ENCODE measurements at regions not wholly inside any gene's neighbourhood (a gene's known extent, or its start where the extent isn't known, plus 50 kb on each side); places are given as distances from the start of the nearest gene placed in this dataset.

DNA sequence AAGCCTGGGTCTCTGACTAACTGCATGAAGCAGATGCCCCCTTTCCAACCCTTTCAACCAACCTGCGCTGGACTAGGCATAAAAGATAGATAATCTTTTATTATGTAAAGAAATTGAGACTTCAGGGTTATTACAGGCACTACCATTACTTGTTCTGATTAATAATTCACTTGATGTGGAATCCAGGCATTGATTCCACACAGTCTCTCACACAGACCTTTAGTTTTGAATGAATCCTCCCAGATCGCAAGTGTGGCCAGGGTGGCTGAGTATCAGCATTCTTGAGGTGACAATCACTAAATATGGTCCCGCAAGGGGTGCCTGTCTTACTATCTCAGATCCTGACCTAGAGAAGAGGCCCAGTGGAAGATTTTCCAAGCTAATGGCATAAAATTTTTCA, 368.9 kb upstream of the ONECUT1 start:
- TF ChIP-seq, protein P1, sequence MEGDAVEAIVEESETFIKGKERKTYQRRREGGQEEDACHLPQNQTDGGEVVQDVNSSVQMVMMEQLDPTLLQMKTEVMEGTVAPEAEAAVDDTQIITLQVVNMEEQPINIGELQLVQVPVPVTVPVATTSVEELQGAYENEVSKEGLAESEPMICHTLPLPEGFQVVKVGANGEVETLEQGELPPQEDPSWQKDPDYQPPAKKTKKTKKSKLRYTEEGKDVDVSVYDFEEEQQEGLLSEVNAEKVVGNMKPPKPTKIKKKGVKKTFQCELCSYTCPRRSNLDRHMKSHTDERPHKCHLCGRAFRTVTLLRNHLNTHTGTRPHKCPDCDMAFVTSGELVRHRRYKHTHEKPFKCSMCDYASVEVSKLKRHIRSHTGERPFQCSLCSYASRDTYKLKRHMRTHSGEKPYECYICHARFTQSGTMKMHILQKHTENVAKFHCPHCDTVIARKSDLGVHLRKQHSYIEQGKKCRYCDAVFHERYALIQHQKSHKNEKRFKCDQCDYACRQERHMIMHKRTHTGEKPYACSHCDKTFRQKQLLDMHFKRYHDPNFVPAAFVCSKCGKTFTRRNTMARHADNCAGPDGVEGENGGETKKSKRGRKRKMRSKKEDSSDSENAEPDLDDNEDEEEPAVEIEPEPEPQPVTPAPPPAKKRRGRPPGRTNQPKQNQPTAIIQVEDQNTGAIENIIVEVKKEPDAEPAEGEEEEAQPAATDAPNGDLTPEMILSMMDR (IDR thresholded peaks at IDR 0.05) = no peak
- no peak for TF ChIP-seq EZH2 (IDR thresholded peaks at IDR 0.05; ENCODE audit: borderline replicate concordance, insufficient read depth, low read depth, low read length, poor library complexity, severe bottlenecking)

Measured in B cell (primary cell).